ENCODE measurements at regions not wholly inside any gene's neighbourhood (a gene's known extent, or its start where the extent isn't known, plus 50 kb on each side); places are given as distances from the start of the nearest gene placed in this dataset.
"Not testable (repeated sequence)": the region's sequence is repeated elsewhere in the genome, so short reads cannot be mapped to it uniquely, and the experiment has no call there.

GRCh38 chr1:232168508-232168907, 461.4 kb downstream of the SIPA1L2 start:
- ChIA-PET POLR2A (no interaction called here), CTCF (no interaction called here)
- intact Hi-C loops (cut with micrococcal nuclease): no loop called here

DNA sequence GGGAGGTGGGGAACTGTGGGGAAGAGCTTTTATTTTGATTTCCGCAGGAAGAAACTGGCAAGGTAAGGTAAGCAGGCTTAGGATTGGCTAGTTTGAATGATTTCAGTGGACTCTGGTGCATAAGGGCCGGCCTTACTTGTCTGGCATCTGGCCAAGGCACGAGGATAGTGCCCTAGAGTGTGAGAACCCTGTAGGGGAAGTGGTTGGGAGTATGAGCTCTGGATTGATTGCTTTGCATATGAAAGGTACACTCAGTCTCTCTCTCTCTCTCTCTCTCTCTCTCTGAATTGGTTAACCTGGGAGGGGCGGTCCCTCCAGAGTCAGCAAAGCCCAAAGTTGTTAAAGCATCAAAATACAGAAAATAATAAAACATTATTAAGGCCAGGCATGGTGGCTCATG, 463.0 kb downstream of the SIPA1L2 start:
- Histone ChIP-seq H3K36me3 (ENCODE audit: control insufficient read depth in 2 of 3, insufficient read depth in 3 of 3, low read length in 3 of 3) (no peaks in the 10 kb centered on the region), H3K4me3 (ENCODE audit: low read length) (no peak overlapping the region), H3K4me1 (ENCODE audit: control insufficient read depth in 2 of 2, insufficient read depth in 2 of 2, low read length in 2 of 2) (no peaks in the 10 kb centered on the region), H3K9me3 (ENCODE audit: control insufficient read depth in 2 of 3, low read length in 3 of 3) (no peaks in the 10 kb centered on the region), H3K27me3 (ENCODE audit: control insufficient read depth in 2 of 2, insufficient read depth in 2 of 2, low read length in 2 of 2) (no peaks in the 10 kb centered on the region), H3K27ac (ENCODE audit: low read depth, low read length) (no peak overlapping the region)
- Mint-ChIP-seq H3K4me3 (no peak overlapping the region), H3K27me3 (peaks cover 0 to 14% (median 8%) of the 10 kb centered on the region in 5 donors), H3K4me1 (peaks cover 0 to 1% (median under 1%) of the 10 kb centered on the region in 7 donors), H3K9me3 (peaks cover 0 to 13% (median 3%) of the 10 kb centered on the region in 11 donors), H3K27ac (no peak overlapping the region), H3K36me3 (no peaks in the 10 kb centered on the region)
- intact Hi-C loops (cut with micrococcal nuclease): no loop called here
- ChIA-PET CTCF (no interaction called here), POLR2A (no interaction called here)
- no peak for DNase-seq
- ATAC-seq: no peak

More at GRCh38 chr1:232168508-232168907, 461.4 kb downstream of the SIPA1L2 start:
- Mint-ChIP-seq H3K4me3 (no peak overlapping the region), H3K27me3 (peaks cover 0 to 14% (median 8%) of the 10 kb centered on the region in 5 donors), H3K4me1 (peaks cover 0 to 12% (median 10%) of the 10 kb centered on the region in 7 donors), H3K27ac (no peak overlapping the region), H3K36me3 (no peaks in the 10 kb centered on the region), H3K9me3 (peaks cover 0 to 13% (median 3%) of the 10 kb centered on the region in 11 donors)
- ATAC-seq (no peak), DNase-seq (no peak)
- no peak overlapping the region for H3K27ac ChIP-seq (ENCODE audit: low read depth, low read length)
- H3K36me3 ChIP-seq (ENCODE audit: control insufficient read depth in 2 of 3, insufficient read depth in 3 of 3, low read length in 3 of 3): no peaks in the 10 kb centered on the region
- H3K4me1 ChIP-seq (ENCODE audit: control insufficient read depth in 2 of 2, insufficient read depth in 2 of 2, low read length in 2 of 2): no peaks in the 10 kb centered on the region
- no peaks in the 10 kb centered on the region for H3K27me3 ChIP-seq (ENCODE audit: control insufficient read depth in 2 of 2, insufficient read depth in 2 of 2, low read length in 2 of 2)
- no peak overlapping the region for H3K4me3 ChIP-seq (ENCODE audit: low read length)
- H3K9me3 ChIP-seq (ENCODE audit: control insufficient read depth in 2 of 3, low read length in 3 of 3): no peaks in the 10 kb centered on the region

- H3K9me3 Mint-ChIP-seq: peaks cover 0 to 13% (median 3%) of the 10 kb centered on the region in 11 donors
- H3K27ac ChIP-seq (ENCODE audit: low read depth, low read length): no peak overlapping the region
- H3K4me3 ChIP-seq (ENCODE audit: low read length): no peak overlapping the region
- POLR2A ChIA-PET: no interaction called here
- H3K9me3 ChIP-seq (ENCODE audit: control insufficient read depth in 2 of 3, low read length in 3 of 3): no peaks in the 10 kb centered on the region
- no peaks in the 10 kb centered on the region for H3K27me3 ChIP-seq (ENCODE audit: control insufficient read depth in 2 of 2, insufficient read depth in 2 of 2, low read length in 2 of 2)
- H3K36me3 Mint-ChIP-seq: no peaks in the 10 kb centered on the region
- H3K36me3 ChIP-seq (ENCODE audit: control insufficient read depth in 2 of 3, insufficient read depth in 3 of 3, low read length in 3 of 3): no peaks in the 10 kb centered on the region
- H3K4me1 ChIP-seq (ENCODE audit: control insufficient read depth in 2 of 2, insufficient read depth in 2 of 2, low read length in 2 of 2): no peaks in the 10 kb centered on the region
- CTCF ChIA-PET: no interaction called here
- intact Hi-C loops (cut with micrococcal nuclease): no loop called here
- no peak for ATAC-seq
- H3K4me3 Mint-ChIP-seq: no peak overlapping the region
- H3K27ac Mint-ChIP-seq: no peak overlapping the region
- H3K27me3 Mint-ChIP-seq: peaks cover 0 to 9% (median 6%) of the 10 kb centered on the region in 5 donors
- no peaks in the 10 kb centered on the region for H3K4me1 Mint-ChIP-seq
- DNase-seq: no peak
Observed at GRCh38 chr1:232164078-232164963, 465.6 kb downstream of the SIPA1L2 start.

DNA sequence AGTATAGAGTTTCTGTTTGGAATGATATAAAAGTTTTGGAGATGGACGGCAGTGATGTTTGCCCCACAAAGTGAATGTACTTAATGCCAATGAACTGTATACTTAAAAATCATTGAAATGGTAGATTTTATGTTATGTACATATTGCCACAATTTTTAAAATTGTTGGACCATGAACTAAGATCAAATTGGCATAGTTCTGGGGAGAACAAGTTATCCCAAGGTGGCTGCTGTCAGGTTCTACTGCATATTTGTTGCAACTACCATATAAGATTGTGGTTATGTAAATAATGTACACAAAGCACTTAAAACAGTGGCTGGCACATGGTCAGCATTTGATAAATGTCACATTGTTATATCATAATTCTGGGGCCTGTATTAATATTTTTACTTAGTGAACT, 466.4 kb downstream of the SIPA1L2 start:
- Mint-ChIP-seq H3K27ac (no peak overlapping the region), H3K27me3 (peaks cover 0 to 9% (median 4%) of the 10 kb centered on the region in 5 donors), H3K4me1 (no peaks in the 10 kb centered on the region), H3K36me3 (no peaks in the 10 kb centered on the region), H3K9me3 (peaks cover 0 to 13% (median 3%) of the 10 kb centered on the region in 11 donors), H3K4me3 (no peak overlapping the region)
- H3K4me1 ChIP-seq (ENCODE audit: control insufficient read depth in 2 of 2, insufficient read depth in 2 of 2, low read length in 2 of 2): no peaks in the 10 kb centered on the region
- POLR2A ChIA-PET: no interaction called here
- DNase-seq (no peak), ATAC-seq (no peak)
- intact Hi-C loops (cut with micrococcal nuclease): no loop called here
- no peaks in the 10 kb centered on the region for H3K36me3 ChIP-seq (ENCODE audit: control insufficient read depth in 2 of 3, insufficient read depth in 3 of 3, low read length in 3 of 3)
- H3K9me3 ChIP-seq (ENCODE audit: control insufficient read depth in 2 of 3, low read length in 3 of 3): no peaks in the 10 kb centered on the region
- H3K27me3 ChIP-seq (ENCODE audit: control insufficient read depth in 2 of 2, insufficient read depth in 2 of 2, low read length in 2 of 2): no peaks in the 10 kb centered on the region
- H3K27ac ChIP-seq (ENCODE audit: low read depth, low read length): no peak overlapping the region
- CTCF ChIA-PET: no interaction called here
- no peak overlapping the region for H3K4me3 ChIP-seq (ENCODE audit: low read length)

DNA sequence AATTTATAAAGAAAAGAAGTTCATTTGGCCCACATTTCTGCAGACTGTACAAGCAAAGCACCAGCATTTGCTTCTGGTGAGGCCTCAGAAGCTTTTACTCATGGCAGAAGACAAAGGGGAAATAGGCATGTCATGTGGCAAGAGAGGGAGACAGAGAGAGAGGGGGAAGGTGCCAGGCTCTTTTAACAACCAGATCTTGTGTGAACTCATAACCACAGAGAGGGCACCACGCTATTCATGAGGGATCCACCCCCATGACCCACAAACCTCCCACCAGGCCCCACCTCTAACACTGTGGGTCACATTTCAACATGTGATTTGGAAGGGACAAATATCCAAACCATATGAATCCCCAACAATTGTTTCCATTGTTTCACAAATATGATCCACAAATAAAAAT, 467.9 kb downstream of the SIPA1L2 start:
- Mint-ChIP-seq H3K27ac (no peak overlapping the region), H3K4me3 (no peak overlapping the region), H3K27me3 (peaks cover 0 to 8% (median 4%) of the 10 kb centered on the region in 5 donors), H3K4me1 (no peaks in the 10 kb centered on the region), H3K9me3 (peaks cover 0 to 13% (median 3%) of the 10 kb centered on the region in 11 donors), H3K36me3 (no peaks in the 10 kb centered on the region)
- H3K36me3 ChIP-seq (ENCODE audit: control insufficient read depth in 2 of 3, insufficient read depth in 3 of 3, low read length in 3 of 3): no peaks in the 10 kb centered on the region
- no peaks in the 10 kb centered on the region for H3K9me3 ChIP-seq (ENCODE audit: control insufficient read depth in 2 of 3, low read length in 3 of 3)
- POLR2A ChIA-PET: no interaction called here
- no peak for ATAC-seq
- H3K4me3 ChIP-seq (ENCODE audit: low read length): no peak overlapping the region
- H3K27me3 ChIP-seq (ENCODE audit: control insufficient read depth in 2 of 2, insufficient read depth in 2 of 2, low read length in 2 of 2): no peaks in the 10 kb centered on the region
- H3K27ac ChIP-seq (ENCODE audit: low read depth, low read length): no peak overlapping the region
- intact Hi-C loops (cut with micrococcal nuclease): no loop called here
- CTCF ChIA-PET: no interaction called here
- no peak for DNase-seq
- H3K4me1 ChIP-seq (ENCODE audit: control insufficient read depth in 2 of 2, insufficient read depth in 2 of 2, low read length in 2 of 2): no peaks in the 10 kb centered on the region

DNA sequence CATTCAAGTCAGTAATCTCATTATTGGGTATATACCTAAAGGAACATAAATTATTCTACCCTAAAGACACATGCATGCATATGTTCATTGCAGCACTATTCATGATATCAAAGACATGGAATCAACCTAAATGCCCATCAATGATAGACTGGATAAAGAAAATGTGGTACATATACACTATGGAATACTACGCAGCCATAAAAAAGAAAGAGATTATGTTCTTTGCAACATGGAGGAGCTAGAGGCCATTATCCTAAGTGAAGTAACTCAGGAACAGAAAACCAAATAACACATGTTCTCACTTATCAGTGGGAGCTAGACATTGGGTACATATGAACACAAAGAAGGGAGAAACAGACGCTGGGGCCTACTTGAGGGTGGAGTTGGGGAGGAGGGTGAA, 471.4 kb downstream of the SIPA1L2 start:
- H3K36me3 ChIP-seq (ENCODE audit: control insufficient read depth in 2 of 3, insufficient read depth in 3 of 3, low read length in 3 of 3); CTCF ChIA-PET; ATAC-seq; H3K9me3 ChIP-seq (ENCODE audit: control insufficient read depth in 2 of 3, low read length in 3 of 3); H3K36me3 Mint-ChIP-seq; H3K27me3 Mint-ChIP-seq; DNase-seq; H3K27me3 ChIP-seq (ENCODE audit: control insufficient read depth in 2 of 2, insufficient read depth in 2 of 2, low read length in 2 of 2); intact Hi-C loops (cut with micrococcal nuclease); H3K27ac Mint-ChIP-seq; POLR2A ChIA-PET; H3K4me1 Mint-ChIP-seq; H3K4me3 ChIP-seq (ENCODE audit: low read length); H3K4me1 ChIP-seq (ENCODE audit: control insufficient read depth in 2 of 2, insufficient read depth in 2 of 2, low read length in 2 of 2); H3K27ac ChIP-seq (ENCODE audit: low read depth, low read length); H3K4me3 Mint-ChIP-seq: not testable (repeated sequence)
- peaks cover 0 to 12% (median 2%) of the 10 kb centered on the region in 11 donors for H3K9me3 Mint-ChIP-seq

DNA sequence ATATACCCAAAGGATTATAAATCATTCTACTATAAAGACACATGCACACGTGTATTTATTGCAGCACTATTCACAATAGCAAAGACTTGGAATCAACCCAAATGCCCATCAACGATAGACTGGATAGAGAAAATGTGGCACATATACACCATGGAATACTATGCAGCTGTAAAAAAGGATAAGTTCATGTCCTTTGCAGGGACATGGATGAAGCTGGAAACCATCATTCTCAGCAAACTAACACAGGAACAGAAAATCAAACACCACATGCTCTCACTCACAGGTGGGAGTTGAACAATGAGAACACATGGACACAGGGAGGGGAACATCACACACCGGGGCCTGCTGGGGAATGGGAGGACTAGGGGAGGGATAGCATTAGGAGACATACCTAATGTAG, 473.9 kb downstream of the SIPA1L2 start:
- H3K4me1 Mint-ChIP-seq; H3K4me3 ChIP-seq (ENCODE audit: low read length); DNase-seq; H3K27me3 ChIP-seq (ENCODE audit: control insufficient read depth in 2 of 2, insufficient read depth in 2 of 2, low read length in 2 of 2); H3K4me3 Mint-ChIP-seq; H3K36me3 Mint-ChIP-seq; H3K27ac ChIP-seq (ENCODE audit: low read depth, low read length); ATAC-seq; H3K4me1 ChIP-seq (ENCODE audit: control insufficient read depth in 2 of 2, insufficient read depth in 2 of 2, low read length in 2 of 2); H3K36me3 ChIP-seq (ENCODE audit: control insufficient read depth in 2 of 3, insufficient read depth in 3 of 3, low read length in 3 of 3); H3K9me3 ChIP-seq (ENCODE audit: control insufficient read depth in 2 of 3, low read length in 3 of 3); H3K27me3 Mint-ChIP-seq; H3K27ac Mint-ChIP-seq; CTCF ChIA-PET; POLR2A ChIA-PET; intact Hi-C loops (cut with micrococcal nuclease): not testable (repeated sequence)
- H3K9me3 Mint-ChIP-seq: peaks cover 0 to 12% (median 2%) of the 10 kb centered on the region in 11 donors

Measured in naive thymus-derived CD4-positive, alpha-beta T cell (primary cell).